Fibroblast of lung (primary cell): ENCODE measurements at regions not wholly inside any gene's neighbourhood (a gene's known extent, or its start where the extent isn't known, plus 50 kb on each side); places are given as distances from the start of the nearest gene placed in this dataset.
"Not testable (repeated sequence)": the region's sequence is repeated elsewhere in the genome, so short reads cannot be mapped to it uniquely, and the experiment has no call there.

Experiments
- DNase-seq, 2 donors: peaks; one replicate each; pipeline versions ENCODE4 v3.0.0 to v3.0.0-alpha.2; 2010; ENCODE audit warnings: low read depth in 2 of 2
- H2AFZ ChIP-seq: 2 replicates; pipeline ENCODE4 v1.5.1; 2012; ENCODE audit warnings: low read length, control low read depth, inconsistent platforms
- H3K27ac ChIP-seq: 2 replicates; pipeline ENCODE4 v1.5.1; 2011; ENCODE audit warnings: low read length, control low read depth; ENCODE audit not compliant: insufficient read depth
- H3K27me3 ChIP-seq: 2 replicates; pipeline ENCODE4 v1.5.1; 2011; ENCODE audit warnings: mild to moderate bottlenecking, low read length; ENCODE audit not compliant: control insufficient read depth, insufficient read depth
- H3K36me3 ChIP-seq: 2 replicates; pipeline ENCODE4 v1.5.1; 2011; ENCODE audit warnings: low read length; ENCODE audit not compliant: control insufficient read depth, insufficient read depth
- H3K4me1 ChIP-seq: 2 replicates; pipeline ENCODE4 v1.5.1; 2011; ENCODE audit warnings: low read length; ENCODE audit not compliant: control insufficient read depth, insufficient read depth; ENCODE audit errors: extremely low read depth
- H3K4me2 ChIP-seq: 2 replicates; pipeline ENCODE4 v1.5.1; 2011; ENCODE audit warnings: low read length, control low read depth; ENCODE audit not compliant: insufficient read depth; ENCODE audit errors: extremely low read depth
- H3K4me3 ChIP-seq, 4 experiments: fragments of 200-600 bp in 1 of 4; sonication (generic) in 1 of 4; replicated peaks in 1 of 4; 2 replicates each; pipeline ENCODE4 v1.5.1; 2011 to 2016; ENCODE audit warnings: low read length in 4 of 4, low read depth in 3 of 4, mild to moderate bottlenecking in 3 of 4, control low read depth in 2 of 4, inconsistent platforms in 1 of 4, mixed read lengths in 1 of 4; ENCODE audit not compliant: insufficient read depth in 1 of 4; ENCODE audit errors: control extremely low read depth in 1 of 4
- H3K79me2 ChIP-seq: 2 replicates; pipeline ENCODE4 v1.5.1; 2012; ENCODE audit warnings: mild to moderate bottlenecking, low read length, inconsistent platforms; ENCODE audit not compliant: control insufficient read depth, insufficient read depth
- H3K9ac ChIP-seq: 2 replicates; pipeline ENCODE4 v1.5.1; 2011; ENCODE audit warnings: mild to moderate bottlenecking, low read length, control low read depth; ENCODE audit not compliant: insufficient read depth
- H3K9me3 ChIP-seq: 2 replicates; pipeline ENCODE4 v1.5.1; 2012; ENCODE audit warnings: low read depth, low read length; ENCODE audit not compliant: control insufficient read depth, insufficient read depth
- H4K20me1 ChIP-seq: 2 replicates; pipeline ENCODE4 v1.5.1; 2011; ENCODE audit warnings: low read length; ENCODE audit not compliant: control insufficient read depth, insufficient read depth; ENCODE audit errors: extremely low read depth
- CTCF ChIP-seq, 2 donors: IDR thresholded peaks in 1 of 2; conservative IDR thresholded peaks in 1 of 2; 1 replicate in 1 of 2; 2 replicates in 1 of 2; pipeline ENCODE4 v1.5.1; 2011 to 2012; ENCODE audit warnings: low read length in 2 of 2, control low read depth in 1 of 2, inconsistent platforms in 1 of 2, low read depth in 1 of 2, mild to moderate bottlenecking in 1 of 2
- EZH2 ChIP-seq: IDR thresholded peaks from 2 replicates; pipeline ENCODE4 v1.5.1; 2012; ENCODE audit warnings: low read length, control low read depth, mild to moderate bottlenecking; ENCODE audit errors: missing control alignments

GRCh38 chr13:82165396-82166174, 1716.7 kb downstream of the SLITRK1 start:
- Histone ChIP-seq H3K4me1 (no peaks in the 10 kb centered on the region), H3K79me2 (no peaks in the 10 kb centered on the region), H4K20me1 (no peaks in the 10 kb centered on the region), H2AFZ (no peak overlapping the region), H3K27me3 (no peaks in the 10 kb centered on the region), H3K36me3 (no peaks in the 10 kb centered on the region), H3K9me3 (no peaks in the 10 kb centered on the region), H3K9ac (no peak overlapping the region), H3K4me2 (no peak overlapping the region), H3K4me3 (no peak overlapping the region), H3K27ac (no peak overlapping the region)
- TF ChIP-seq EZH2 (no peak), CTCF (conservative IDR thresholded peaks at IDR 0.05 in 1 of 2, IDR thresholded peaks at IDR 0.05 in 1 of 2; ENCODE audit: low read depth in 1 of 2, low read length in 2 of 2) (no peak)
- DNase-seq, result no peak

- H3K9ac ChIP-seq, H3K9me3 ChIP-seq, H3K4me1 ChIP-seq, H3K4me3 ChIP-seq, DNase-seq, H3K27me3 ChIP-seq, H3K27ac ChIP-seq, H3K4me2 ChIP-seq, H4K20me1 ChIP-seq, H3K79me2 ChIP-seq, H3K36me3 ChIP-seq, H2AFZ ChIP-seq: not testable (repeated sequence)
These were observed 1717.4 kb downstream of the SLITRK1 start for GRCh38 chr13:82164780-82165395.

- no peaks in the 10 kb centered on the region for H3K4me1 ChIP-seq
- no peaks in the 10 kb centered on the region for H3K36me3 ChIP-seq
- TF ChIP-seq CTCF (conservative IDR thresholded peaks at IDR 0.05 in 1 of 2, IDR thresholded peaks at IDR 0.05 in 1 of 2; ENCODE audit: low read depth in 1 of 2, low read length in 2 of 2) (no peak), EZH2 (no peak)
- no peaks in the 10 kb centered on the region for H3K79me2 ChIP-seq
- H3K4me3 ChIP-seq, result no peak overlapping the region
- no peaks in the 10 kb centered on the region for H4K20me1 ChIP-seq
- H3K9me3 ChIP-seq, result no peaks in the 10 kb centered on the region
- H3K4me2 ChIP-seq, result no peak overlapping the region
- no peak overlapping the region for H3K9ac ChIP-seq
- H3K27me3 ChIP-seq, result no peaks in the 10 kb centered on the region
- no peak overlapping the region for H2AFZ ChIP-seq
- DNase-seq, result peak in 1 of 2 donors; percentile 2
- H3K27ac ChIP-seq, result no peak overlapping the region
These were observed 1734.7 kb downstream of the SLITRK1 start for GRCh38 chr13:82147526-82147925.
